GM20000 (cell line): ENCODE measurements at regions not wholly inside any gene's neighbourhood (a gene's known extent, or its start where the extent isn't known, plus 50 kb on each side); places are given as distances from the start of the nearest gene placed in this dataset.

Experiments
- DNase-seq: peaks from one replicate; pipeline ENCODE4 v3.0.0; 2012; ENCODE audit warnings: low spot score
- TF ChIP-seq, protein P1 (sequence below): IDR thresholded peaks from 2 replicates; pipeline ENCODE4 v1.5.1; 2012; ENCODE audit warnings: mild to moderate bottlenecking, control low read depth; ENCODE audit errors: extremely low read depth, missing control alignments

DNA sequence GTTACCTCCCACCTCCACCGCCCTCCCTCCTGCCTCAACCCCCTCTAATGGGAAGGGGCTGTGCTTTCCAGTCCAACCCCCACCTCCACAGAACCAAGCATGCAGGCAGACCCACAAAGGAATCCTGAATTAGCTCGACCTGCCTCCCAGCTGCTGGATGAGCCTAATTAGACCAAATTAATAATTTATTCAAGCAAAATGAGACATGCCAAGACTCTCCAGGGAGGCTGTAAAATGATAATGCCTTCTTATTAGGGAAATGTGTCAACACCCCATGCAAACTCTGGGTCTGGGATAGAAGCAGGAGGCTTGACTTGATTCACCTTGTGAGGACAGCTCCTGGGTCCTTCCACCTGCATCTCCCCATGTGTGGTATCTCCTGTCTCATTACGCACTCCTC is 59.4 kb upstream of the HMGXB4 start:
- TF ChIP-seq, protein P1, sequence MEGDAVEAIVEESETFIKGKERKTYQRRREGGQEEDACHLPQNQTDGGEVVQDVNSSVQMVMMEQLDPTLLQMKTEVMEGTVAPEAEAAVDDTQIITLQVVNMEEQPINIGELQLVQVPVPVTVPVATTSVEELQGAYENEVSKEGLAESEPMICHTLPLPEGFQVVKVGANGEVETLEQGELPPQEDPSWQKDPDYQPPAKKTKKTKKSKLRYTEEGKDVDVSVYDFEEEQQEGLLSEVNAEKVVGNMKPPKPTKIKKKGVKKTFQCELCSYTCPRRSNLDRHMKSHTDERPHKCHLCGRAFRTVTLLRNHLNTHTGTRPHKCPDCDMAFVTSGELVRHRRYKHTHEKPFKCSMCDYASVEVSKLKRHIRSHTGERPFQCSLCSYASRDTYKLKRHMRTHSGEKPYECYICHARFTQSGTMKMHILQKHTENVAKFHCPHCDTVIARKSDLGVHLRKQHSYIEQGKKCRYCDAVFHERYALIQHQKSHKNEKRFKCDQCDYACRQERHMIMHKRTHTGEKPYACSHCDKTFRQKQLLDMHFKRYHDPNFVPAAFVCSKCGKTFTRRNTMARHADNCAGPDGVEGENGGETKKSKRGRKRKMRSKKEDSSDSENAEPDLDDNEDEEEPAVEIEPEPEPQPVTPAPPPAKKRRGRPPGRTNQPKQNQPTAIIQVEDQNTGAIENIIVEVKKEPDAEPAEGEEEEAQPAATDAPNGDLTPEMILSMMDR = no peak
- DNase-seq = no peak

DNA sequence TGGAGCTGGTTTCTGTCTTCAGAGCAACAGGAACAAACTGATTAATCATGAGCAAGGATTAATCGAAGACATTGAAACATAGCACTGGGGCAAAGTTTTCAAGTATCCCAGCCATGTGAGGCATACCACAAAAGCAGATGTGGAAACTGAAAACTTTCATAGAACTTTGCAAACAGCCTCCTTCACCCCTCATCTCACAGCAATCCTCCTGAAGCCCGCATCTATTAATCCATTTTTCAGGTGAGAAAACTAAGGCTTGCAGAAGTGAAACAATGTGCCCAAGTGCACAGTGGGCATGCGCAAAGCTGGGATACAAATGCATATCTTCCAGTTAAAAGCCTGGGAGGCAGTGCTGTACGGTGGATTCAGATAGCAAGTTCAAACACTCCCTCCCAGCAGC is 58.6 kb upstream of the HMGXB4 start:
- TF ChIP-seq, protein P1 = no peak
- no peak for DNase-seq

- no peak for DNase-seq
- TF ChIP-seq, protein P1 = no peak
These were observed 54.9 kb upstream of the HMGXB4 start for GRCh38 chr22:35202376-35202775.

- DNase-seq = no peak
- TF ChIP-seq, protein P1 = no peak
These were observed 53.7 kb upstream of the HMGXB4 start for GRCh38 chr22:35203583-35203982.

GRCh38 chr22:35204807-35205775 is 52.2 kb upstream of the HMGXB4 start:
- no peak for DNase-seq
- TF ChIP-seq, protein P1 = no peak

GRCh38 chr22:35205961-35206360 is 51.3 kb upstream of the HMGXB4 start:
- TF ChIP-seq, protein P1 = no peak
- DNase-seq = no peak

DNA sequence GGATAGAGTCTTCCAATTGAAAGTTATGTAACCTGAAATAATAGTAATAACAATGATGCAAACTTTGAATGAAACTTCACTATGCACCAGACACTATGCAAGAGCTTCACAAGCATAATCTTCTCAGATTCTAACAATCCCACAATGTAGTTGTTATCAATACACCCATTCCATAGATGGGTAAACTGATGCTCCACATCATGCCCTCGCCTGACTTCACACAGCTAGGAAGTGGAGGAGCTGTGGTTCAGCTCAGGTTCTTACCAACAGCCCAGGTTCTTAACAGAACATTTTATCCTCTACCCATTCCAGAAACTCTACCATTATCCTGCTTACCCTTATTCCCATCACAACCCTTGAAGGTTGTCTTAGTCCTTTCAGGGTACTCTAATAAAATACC is 50.4 kb upstream of the HMGXB4 start:
- TF ChIP-seq, protein P1 = no peak
- DNase-seq = no peak
